ENCODE measurements at regions not wholly inside any gene's neighbourhood (a gene's known extent, or its start where the extent isn't known, plus 50 kb on each side); places are given as distances from the start of the nearest gene placed in this dataset.

- ChIA-PET CTCF (no interaction called here), POLR2A (no interaction called here)
- Histone ChIP-seq H2AFZ (ENCODE audit: low read depth) (no peak overlapping the region), H3K4me3 (ENCODE audit: low read depth in 2 of 2, low read length in 1 of 2) (no peak overlapping the region), H3K9ac (no peak overlapping the region), H3K27ac (ENCODE audit: low read depth in 2 of 2, low read length in 1 of 2) (peak overlapping the region in 1 of 2 experiments; percentile 87; a peak in 2 of 4 replicates), H3K4me2 (no peak overlapping the region), H3K9me3 (no peaks in the 10 kb centered on the region), H3K4me1 (ENCODE audit: control insufficient read depth in 1 of 2, insufficient read depth in 2 of 2, low read depth in 1 of 2, low read length in 1 of 2) (peaks cover 0 to 15% of the 10 kb centered on the region in 2 experiments; a peak in 1 of 4 replicates), H3K27me3 (ENCODE audit: insufficient read depth) (no peaks in the 10 kb centered on the region), H3K9me2 (no peaks in the 10 kb centered on the region), H3K36me3 (replicated peaks in 1 of 2; ENCODE audit: control insufficient read depth in 1 of 2, insufficient read depth in 2 of 2, low read length in 1 of 2) (no peaks in the 10 kb centered on the region), H3K79me2 (ENCODE audit: insufficient read depth) (peaks cover 79% of the 10 kb centered on the region), H4K20me1 (ENCODE audit: insufficient read depth) (peaks cover 4% of the 10 kb centered on the region; the same call in 1 of the 2 replicates), H3F3A (replicated peaks; ENCODE audit: insufficient read depth) (peaks cover 18% of the 10 kb centered on the region)
- TF ChIP-seq GATA2 (CRISPR knock-in tag; IDR thresholded peaks at IDR 0.05), result no peak
- no peak for TF ChIP-seq YY1 (IDR thresholded peaks at IDR 0.05; ENCODE audit: low read depth)
- TF ChIP-seq MAX (IDR thresholded peaks at IDR 0.05; ENCODE audit: low read depth), result no peak
- no peak for TF ChIP-seq TCF12 (IDR thresholded peaks at IDR 0.05)
- no peak for TF ChIP-seq IRF3 (IDR thresholded peaks at IDR 0.05; ENCODE audit: low read depth, low read length)
- TF ChIP-seq MXI1 (IDR thresholded peaks at IDR 0.05; ENCODE audit: low read depth, low read length), result no peak
- TF ChIP-seq NFIC (IDR thresholded peaks at IDR 0.05; ENCODE audit: borderline replicate concordance), result no peak
- TF ChIP-seq GABPA (IDR thresholded peaks at IDR 0.05; ENCODE audit: low read depth), result no peak
- no peak for TF ChIP-seq EZH2phosphoT487 (IDR thresholded peaks at IDR 0.05; ENCODE audit: borderline replicate concordance, low read depth)
- TF ChIP-seq RXRA (IDR thresholded peaks at IDR 0.05; ENCODE audit: borderline replicate concordance, low read depth), result no peak
- TF ChIP-seq FOXM1 (IDR thresholded peaks at IDR 0.05; ENCODE audit: low read depth), result no peak
- TF ChIP-seq MEF2A (IDR thresholded peaks at IDR 0.05; ENCODE audit: borderline replicate concordance, low read depth), result no peak
- 95% methylated on average over 4 of the region's 4 CpGs for WGBS (ENCODE audit: low lambda C conversion rate)
- no peak for DNase-seq
Observed at GRCh38 chr6:21680611-21681010, 87.1 kb downstream of the SOX4 start.

GRCh38 chr6:21690489-21690888 is 96.9 kb downstream of the SOX4 start:
- no peak overlapping the region for H3K4me3 ChIP-seq (ENCODE audit: low read depth in 2 of 2, low read length in 1 of 2)
- peaks cover 0 to 14% of the 10 kb centered on the region in 2 experiments for H3K36me3 ChIP-seq (replicated peaks in 1 of 2; ENCODE audit: control insufficient read depth in 1 of 2, insufficient read depth in 2 of 2, low read length in 1 of 2)
- no peak for DNase-seq
- no peak overlapping the region for H3K4me2 ChIP-seq
- no peaks in the 10 kb centered on the region; a peak in 1 of 4 replicates for H3K4me1 ChIP-seq (ENCODE audit: control insufficient read depth in 1 of 2, insufficient read depth in 2 of 2, low read depth in 1 of 2, low read length in 1 of 2)
- ChIA-PET POLR2A (interaction anchor here (1.0 kb wide), 1 partner anchor 23 kb away, joined by 3 read pairs; no protein-coding TSS in a partner anchor), CTCF (no interaction called here)
- H2AFZ ChIP-seq (ENCODE audit: low read depth), result no peak overlapping the region
- H3F3A ChIP-seq (replicated peaks; ENCODE audit: insufficient read depth), result no peaks in the 10 kb centered on the region
- TF ChIP-seq GATA2 (CRISPR knock-in tag; IDR thresholded peaks at IDR 0.05) (no peak), NFIC (IDR thresholded peaks at IDR 0.05; ENCODE audit: borderline replicate concordance) (no peak), NRF1 (IDR thresholded peaks at IDR 0.05; ENCODE audit: low read depth, low read length) (no peak), PBX3 (IDR thresholded peaks at IDR 0.05) (no peak), TCF12 (IDR thresholded peaks at IDR 0.05) (no peak), SMC3 (IDR thresholded peaks at IDR 0.05; ENCODE audit: low read depth, low read length) (no peak), TEAD4 (IDR thresholded peaks at IDR 0.05; ENCODE audit: borderline replicate concordance, insufficient read depth) (no peak), EZH2phosphoT487 (IDR thresholded peaks at IDR 0.05; ENCODE audit: borderline replicate concordance, low read depth) (no peak), ELF1 (IDR thresholded peaks at IDR 0.05) (no peak), EP300 (IDR thresholded peaks at IDR 0.05; ENCODE audit: borderline replicate concordance in 1 of 2, low read depth in 1 of 2, low read length in 1 of 2) (no peak), FOXJ3 (CRISPR knock-in tag; IDR thresholded peaks at IDR 0.05) (no peak), RCOR1 (IDR thresholded peaks at IDR 0.05; ENCODE audit: low read length) (no peak), RAD21 (IDR thresholded peaks at IDR 0.05; ENCODE audit: low read length) (no peak), FOSL2 (IDR thresholded peaks at IDR 0.05; ENCODE audit: borderline replicate concordance, low read depth) (no peak), USF1 (IDR thresholded peaks at IDR 0.05; ENCODE audit: borderline replicate concordance, low read depth) (no peak), RFX5 (IDR thresholded peaks at IDR 0.05; ENCODE audit: low read length) (no peak), TAF1 (IDR thresholded peaks at IDR 0.05; ENCODE audit: borderline replicate concordance, low read depth, low read length) (no peak), SIN3A (IDR thresholded peaks at IDR 0.05; ENCODE audit: borderline replicate concordance, low read depth, low read length) (no peak), POLR2AphosphoS5 (IDR thresholded peaks at IDR 0.05; ENCODE audit: low read depth, low read length) (no peak)
- H3K9ac ChIP-seq, result no peak overlapping the region
- no peaks in the 10 kb centered on the region for H3K9me3 ChIP-seq
- no peaks in the 10 kb centered on the region for H3K27me3 ChIP-seq (ENCODE audit: insufficient read depth)
- H3K79me2 ChIP-seq (ENCODE audit: insufficient read depth), result peaks cover 85% of the 10 kb centered on the region
- H4K20me1 ChIP-seq (ENCODE audit: insufficient read depth), result no peaks in the 10 kb centered on the region; the same call in none of the 2 replicates
- no peak overlapping the region for H3K27ac ChIP-seq (ENCODE audit: low read depth in 2 of 2, low read length in 1 of 2)
- no peaks in the 10 kb centered on the region for H3K9me2 ChIP-seq
